Type B pancreatic cell (in vitro differentiated cells): ENCODE measurements at regions not wholly inside any gene's neighbourhood (a gene's known extent, or its start where the extent isn't known, plus 50 kb on each side); places are given as distances from the start of the nearest gene placed in this dataset.

Experiments used
- DNase-seq: peaks from one replicate; pipeline ENCODE4 v3.0.0; 2021; ENCODE audit warnings: mixed read lengths; ENCODE audit not compliant: unreplicated experiment; ENCODE audit errors: extremely low spot score
- H3K27ac Mint-ChIP-seq: 2 replicates; pipeline ENCODE4 v1.8.0; 2021; ENCODE audit warnings: mild to moderate bottlenecking, mixed read lengths
- H3K27me3 Mint-ChIP-seq: 2 replicates; pipeline ENCODE4 v1.8.0; 2021; ENCODE audit warnings: mixed read lengths
- H3K36me3 Mint-ChIP-seq: 2 replicates; pipeline ENCODE4 v1.8.0; 2021; ENCODE audit warnings: mixed read lengths
- H3K4me1 Mint-ChIP-seq: one replicate; pipeline ENCODE4 v1.8.0; 2021; ENCODE audit warnings: mixed read lengths; ENCODE audit not compliant: unreplicated experiment
- H3K4me3 Mint-ChIP-seq: 2 replicates; pipeline ENCODE4 v1.8.0; 2021; ENCODE audit warnings: mild to moderate bottlenecking, mixed read lengths
- H3K9me3 Mint-ChIP-seq: 2 replicates; pipeline ENCODE4 v1.8.0; 2021; ENCODE audit warnings: mixed read lengths
- TF ChIP-seq, protein P1 (sequence below): fragments of 200-600 bp; sonication (generic); conservative IDR thresholded peaks from 2 replicates; pipeline ENCODE4 v1.5.0; 2021; ENCODE audit warnings: antibody characterized with exemption, mild to moderate bottlenecking

GRCh38 chr13:103757361-103757760, 691.1 kb upstream of the SLC10A2 start:
- Mint-ChIP-seq H3K27ac (no peak overlapping the region), H3K4me1 (no peaks in the 10 kb centered on the region), H3K36me3 (no peaks in the 10 kb centered on the region), H3K4me3 (no peak overlapping the region), H3K9me3 (no peaks in the 10 kb centered on the region), H3K27me3 (no peaks in the 10 kb centered on the region)
- no peak for DNase-seq
- TF ChIP-seq, protein P1, sequence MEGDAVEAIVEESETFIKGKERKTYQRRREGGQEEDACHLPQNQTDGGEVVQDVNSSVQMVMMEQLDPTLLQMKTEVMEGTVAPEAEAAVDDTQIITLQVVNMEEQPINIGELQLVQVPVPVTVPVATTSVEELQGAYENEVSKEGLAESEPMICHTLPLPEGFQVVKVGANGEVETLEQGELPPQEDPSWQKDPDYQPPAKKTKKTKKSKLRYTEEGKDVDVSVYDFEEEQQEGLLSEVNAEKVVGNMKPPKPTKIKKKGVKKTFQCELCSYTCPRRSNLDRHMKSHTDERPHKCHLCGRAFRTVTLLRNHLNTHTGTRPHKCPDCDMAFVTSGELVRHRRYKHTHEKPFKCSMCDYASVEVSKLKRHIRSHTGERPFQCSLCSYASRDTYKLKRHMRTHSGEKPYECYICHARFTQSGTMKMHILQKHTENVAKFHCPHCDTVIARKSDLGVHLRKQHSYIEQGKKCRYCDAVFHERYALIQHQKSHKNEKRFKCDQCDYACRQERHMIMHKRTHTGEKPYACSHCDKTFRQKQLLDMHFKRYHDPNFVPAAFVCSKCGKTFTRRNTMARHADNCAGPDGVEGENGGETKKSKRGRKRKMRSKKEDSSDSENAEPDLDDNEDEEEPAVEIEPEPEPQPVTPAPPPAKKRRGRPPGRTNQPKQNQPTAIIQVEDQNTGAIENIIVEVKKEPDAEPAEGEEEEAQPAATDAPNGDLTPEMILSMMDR, result no peak

- Mint-ChIP-seq H3K4me1 (no peaks in the 10 kb centered on the region), H3K27ac (no peak overlapping the region), H3K4me3 (no peak overlapping the region), H3K36me3 (no peaks in the 10 kb centered on the region), H3K9me3 (no peaks in the 10 kb centered on the region), H3K27me3 (no peaks in the 10 kb centered on the region)
- no peak for DNase-seq
- TF ChIP-seq, protein P1, result no peak
Observed at GRCh38 chr13:103754783-103755182, 688.6 kb upstream of the SLC10A2 start.

DNA sequence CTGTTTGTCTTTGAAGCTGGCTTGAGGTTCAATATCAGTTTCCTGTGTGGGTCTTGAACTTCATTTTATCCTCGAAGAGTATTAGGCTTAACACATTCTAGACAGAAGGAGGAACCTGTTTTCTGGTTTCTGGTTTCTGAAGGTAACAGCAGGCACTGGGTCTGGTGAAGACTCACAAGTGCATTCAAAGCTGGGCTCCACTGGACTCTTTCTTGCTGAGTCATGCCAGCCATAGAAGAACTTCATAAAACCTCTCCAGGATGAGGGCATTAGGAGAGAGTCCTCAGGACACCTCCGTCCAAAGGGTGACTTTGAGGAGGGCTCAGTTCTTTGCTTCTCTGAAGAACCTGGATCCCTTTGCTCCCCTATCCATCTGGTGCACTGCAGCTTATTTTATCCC, 668.6 kb upstream of the SLC10A2 start:
- H3K4me1 Mint-ChIP-seq, result no peaks in the 10 kb centered on the region
- TF ChIP-seq, protein P1, result no peak
- no peaks in the 10 kb centered on the region for H3K36me3 Mint-ChIP-seq
- peaks cover 3% of the 10 kb centered on the region for H3K9me3 Mint-ChIP-seq
- H3K27me3 Mint-ChIP-seq, result no peaks in the 10 kb centered on the region
- no peak for DNase-seq
- H3K27ac Mint-ChIP-seq, result no peak overlapping the region
- no peak overlapping the region for H3K4me3 Mint-ChIP-seq

- TF ChIP-seq, protein P1, result no peak
- Mint-ChIP-seq H3K4me1 (no peaks in the 10 kb centered on the region), H3K9me3 (peaks cover 3% of the 10 kb centered on the region), H3K36me3 (no peaks in the 10 kb centered on the region), H3K27me3 (no peaks in the 10 kb centered on the region), H3K27ac (no peak overlapping the region), H3K4me3 (no peak overlapping the region)
- no peak for DNase-seq
Observed at GRCh38 chr13:103731959-103732358, 665.7 kb upstream of the SLC10A2 start.

DNA sequence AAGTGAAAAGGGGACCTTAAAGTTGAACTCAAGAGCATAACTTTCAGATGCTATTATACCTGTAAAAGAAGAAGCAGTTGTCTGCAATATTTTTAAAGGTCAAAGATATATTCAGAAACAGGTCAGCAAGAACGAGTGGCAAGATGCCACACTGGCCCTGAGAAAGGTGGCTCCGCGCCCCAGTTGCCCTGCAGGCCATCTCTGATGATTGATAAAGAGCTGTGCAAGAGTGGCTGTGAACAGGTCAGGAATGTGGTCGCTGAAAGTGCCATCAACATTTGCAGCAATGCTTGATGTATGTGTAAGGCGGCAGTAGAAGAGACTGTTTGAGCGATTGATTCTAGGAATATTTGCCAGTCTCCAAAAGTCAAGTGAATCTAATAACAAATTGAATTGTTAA, 664.2 kb upstream of the SLC10A2 start:
- no peaks in the 10 kb centered on the region for H3K4me1 Mint-ChIP-seq
- DNase-seq, result no peak
- no peaks in the 10 kb centered on the region for H3K36me3 Mint-ChIP-seq
- no peak overlapping the region for H3K4me3 Mint-ChIP-seq
- peaks cover 3% of the 10 kb centered on the region for H3K9me3 Mint-ChIP-seq
- TF ChIP-seq, protein P1, result no peak
- H3K27me3 Mint-ChIP-seq, result no peaks in the 10 kb centered on the region
- no peak overlapping the region for H3K27ac Mint-ChIP-seq

DNA sequence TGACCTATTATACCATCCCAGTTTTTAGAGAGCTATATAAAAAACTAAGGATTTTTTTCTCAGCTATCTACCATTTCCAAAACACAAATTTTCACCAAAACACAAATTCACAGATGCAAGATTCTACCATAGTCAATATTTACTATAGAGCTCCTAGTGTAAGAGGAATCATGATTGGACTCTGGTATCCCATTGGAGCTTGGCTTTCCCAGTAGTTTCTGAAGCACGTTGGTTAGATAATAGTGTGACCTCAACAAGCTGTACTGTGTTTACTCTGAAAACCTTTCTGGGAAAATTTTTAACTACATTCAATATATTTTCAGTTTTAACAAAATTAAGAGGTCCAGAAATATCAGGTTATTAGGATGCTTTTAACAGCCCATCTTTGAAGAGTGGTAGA, 660.6 kb upstream of the SLC10A2 start:
- H3K27me3 Mint-ChIP-seq, result no peaks in the 10 kb centered on the region
- H3K9me3 Mint-ChIP-seq, result no peaks in the 10 kb centered on the region
- no peaks in the 10 kb centered on the region for H3K36me3 Mint-ChIP-seq
- TF ChIP-seq, protein P1, result no peak
- DNase-seq, result no peak
- no peaks in the 10 kb centered on the region for H3K4me1 Mint-ChIP-seq
- H3K4me3 Mint-ChIP-seq, result no peak overlapping the region
- no peak overlapping the region for H3K27ac Mint-ChIP-seq
